Parathyroid adenoma (tissue), 2 donors: ENCODE measurements at regions not wholly inside any gene's neighbourhood (a gene's known extent, or its start where the extent isn't known, plus 50 kb on each side); places are given as distances from the start of the nearest gene placed in this dataset.

Source experiments
- H2AFZ ChIP-seq: fragments of 300-600 bp; sonication (generic); one replicate; pipeline ENCODE4 v1.7.0; 2017; ENCODE audit warnings: antibody characterized with exemption, mild to moderate bottlenecking
- H3K27ac ChIP-seq: fragments of 300-600 bp; sonication (generic); one replicate; pipeline ENCODE4 v1.7.0; 2017
- H3K27me3 ChIP-seq: fragments of 300-600 bp; sonication (generic); one replicate; pipeline ENCODE4 v1.7.0; 2017; ENCODE audit warnings: low read length; ENCODE audit not compliant: control insufficient read depth, insufficient read depth
- H3K36me3 ChIP-seq: fragments of 300-600 bp; sonication (generic); one replicate; pipeline ENCODE4 v1.7.0; 2017; ENCODE audit warnings: low read length; ENCODE audit not compliant: control insufficient read depth, insufficient read depth
- H3K4me1 ChIP-seq: fragments of 300-600 bp; sonication (generic); one replicate; pipeline ENCODE4 v1.7.0; 2017; ENCODE audit warnings: control low read depth
- H3K4me2 ChIP-seq: fragments of 300-600 bp; sonication (generic); one replicate; pipeline ENCODE4 v1.7.0; 2017; ENCODE audit warnings: low read length
- H3K4me3 ChIP-seq: fragments of 300-600 bp; sonication (generic); one replicate; pipeline ENCODE4 v1.7.0; 2017; ENCODE audit warnings: low read depth, low read length
- H3K79me2 ChIP-seq: fragments of 300-600 bp; sonication (generic); one replicate; pipeline ENCODE4 v1.7.0; 2017; ENCODE audit warnings: control low read depth
- H3K9ac ChIP-seq: fragments of 300-600 bp; sonication (generic); one replicate; pipeline ENCODE4 v1.7.0; 2017; ENCODE audit warnings: mild to moderate bottlenecking
- H3K9me3 ChIP-seq: fragments of 300-600 bp; sonication (generic); one replicate; pipeline ENCODE4 v1.7.0; 2017; ENCODE audit warnings: low read length; ENCODE audit not compliant: control insufficient read depth
- CTCF ChIP-seq: fragments of 300-600 bp; sonication (generic); IDR thresholded peaks from one replicate; pipeline ENCODE4 v1.7.0; 2017; ENCODE audit warnings: antibody characterized with exemption, mild to moderate bottlenecking
- donor health status: primary hyperparathyroidism.

GRCh38 chr1:199780948-199781670, 246.4 kb upstream of the NR5A2 start:
- Histone ChIP-seq H3K27me3 (no peaks in the 10 kb centered on the region), H3K36me3 (no peaks in the 10 kb centered on the region), H3K4me1 (no peaks in the 10 kb centered on the region), H3K4me3 (no peak overlapping the region), H3K27ac (no peak overlapping the region), H3K9me3 (no peaks in the 10 kb centered on the region), H2AFZ (no peak overlapping the region), H3K4me2 (no peak overlapping the region), H3K9ac (no peak overlapping the region), H3K79me2 (no peaks in the 10 kb centered on the region)
- TF ChIP-seq CTCF, result no peak

GRCh38 chr1:199784138-199784895, 243.2 kb upstream of the NR5A2 start:
- Histone ChIP-seq H3K4me2 (no peak overlapping the region), H3K27me3 (no peaks in the 10 kb centered on the region), H3K27ac (no peak overlapping the region), H3K36me3 (no peaks in the 10 kb centered on the region), H3K9ac (no peak overlapping the region), H3K79me2 (no peaks in the 10 kb centered on the region), H3K4me3 (no peak overlapping the region), H3K9me3 (no peaks in the 10 kb centered on the region), H2AFZ (no peak overlapping the region), H3K4me1 (no peaks in the 10 kb centered on the region)
- TF ChIP-seq CTCF, result no peak

- Histone ChIP-seq H3K9me3 (no peaks in the 10 kb centered on the region), H3K4me2 (no peak overlapping the region), H3K27me3 (no peaks in the 10 kb centered on the region), H3K4me3 (no peak overlapping the region), H3K4me1 (no peaks in the 10 kb centered on the region), H3K79me2 (no peaks in the 10 kb centered on the region), H3K27ac (no peak overlapping the region), H3K9ac (no peak overlapping the region), H2AFZ (no peak overlapping the region), H3K36me3 (no peaks in the 10 kb centered on the region)
- TF ChIP-seq CTCF, result no peak
Measured at GRCh38 chr1:199786695-199787094, 240.8 kb upstream of the NR5A2 start.

GRCh38 chr1:199789141-199789540, 238.4 kb upstream of the NR5A2 start:
- Histone ChIP-seq H3K79me2 (no peaks in the 10 kb centered on the region), H3K27ac (no peak overlapping the region), H3K4me1 (no peaks in the 10 kb centered on the region), H3K9me3 (no peaks in the 10 kb centered on the region), H2AFZ (no peak overlapping the region), H3K4me2 (no peak overlapping the region), H3K9ac (no peak overlapping the region), H3K36me3 (no peaks in the 10 kb centered on the region), H3K4me3 (no peak overlapping the region), H3K27me3 (no peaks in the 10 kb centered on the region)
- TF ChIP-seq CTCF, result no peak
